ENCODE measurements at regions not wholly inside any gene's neighbourhood (a gene's known extent, or its start where the extent isn't known, plus 50 kb on each side); places are given as distances from the start of the nearest gene placed in this dataset.

DNA sequence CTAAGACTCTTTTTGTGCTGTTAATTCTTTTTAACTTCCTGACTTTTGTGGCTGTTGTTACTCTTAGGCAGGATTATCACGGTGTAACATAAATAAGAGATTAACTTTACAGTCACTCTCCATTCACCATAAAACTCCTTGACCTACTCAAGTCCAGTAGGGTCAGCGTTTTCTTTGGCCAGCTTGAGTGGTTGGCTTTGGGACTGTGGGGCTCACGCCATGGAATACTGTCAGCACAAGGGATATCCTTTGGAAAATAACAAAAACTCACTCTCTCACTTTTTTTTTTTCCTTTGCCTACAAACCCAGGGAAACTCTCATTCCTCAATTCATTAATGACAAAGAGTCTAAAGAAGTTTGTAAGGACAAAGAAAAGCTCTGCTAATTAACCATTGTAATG is 89.4 kb upstream of the TLL1 start:
- H3K27ac ChIP-seq: no peak overlapping the region
- no peaks in the 10 kb centered on the region for H3K4me1 ChIP-seq
- H3K36me3 ChIP-seq: no peaks in the 10 kb centered on the region
- TF ChIP-seq, protein P1, sequence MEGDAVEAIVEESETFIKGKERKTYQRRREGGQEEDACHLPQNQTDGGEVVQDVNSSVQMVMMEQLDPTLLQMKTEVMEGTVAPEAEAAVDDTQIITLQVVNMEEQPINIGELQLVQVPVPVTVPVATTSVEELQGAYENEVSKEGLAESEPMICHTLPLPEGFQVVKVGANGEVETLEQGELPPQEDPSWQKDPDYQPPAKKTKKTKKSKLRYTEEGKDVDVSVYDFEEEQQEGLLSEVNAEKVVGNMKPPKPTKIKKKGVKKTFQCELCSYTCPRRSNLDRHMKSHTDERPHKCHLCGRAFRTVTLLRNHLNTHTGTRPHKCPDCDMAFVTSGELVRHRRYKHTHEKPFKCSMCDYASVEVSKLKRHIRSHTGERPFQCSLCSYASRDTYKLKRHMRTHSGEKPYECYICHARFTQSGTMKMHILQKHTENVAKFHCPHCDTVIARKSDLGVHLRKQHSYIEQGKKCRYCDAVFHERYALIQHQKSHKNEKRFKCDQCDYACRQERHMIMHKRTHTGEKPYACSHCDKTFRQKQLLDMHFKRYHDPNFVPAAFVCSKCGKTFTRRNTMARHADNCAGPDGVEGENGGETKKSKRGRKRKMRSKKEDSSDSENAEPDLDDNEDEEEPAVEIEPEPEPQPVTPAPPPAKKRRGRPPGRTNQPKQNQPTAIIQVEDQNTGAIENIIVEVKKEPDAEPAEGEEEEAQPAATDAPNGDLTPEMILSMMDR (IDR thresholded peaks at IDR 0.05): no peak
- no peak for TF ChIP-seq POLR2A (IDR thresholded peaks at IDR 0.05)
- H3K4me3 ChIP-seq: no peak overlapping the region
- H3K27me3 ChIP-seq: no peaks in the 10 kb centered on the region
- no peak for DNase-seq
- no peaks in the 10 kb centered on the region for H3K9me3 ChIP-seq

DNA sequence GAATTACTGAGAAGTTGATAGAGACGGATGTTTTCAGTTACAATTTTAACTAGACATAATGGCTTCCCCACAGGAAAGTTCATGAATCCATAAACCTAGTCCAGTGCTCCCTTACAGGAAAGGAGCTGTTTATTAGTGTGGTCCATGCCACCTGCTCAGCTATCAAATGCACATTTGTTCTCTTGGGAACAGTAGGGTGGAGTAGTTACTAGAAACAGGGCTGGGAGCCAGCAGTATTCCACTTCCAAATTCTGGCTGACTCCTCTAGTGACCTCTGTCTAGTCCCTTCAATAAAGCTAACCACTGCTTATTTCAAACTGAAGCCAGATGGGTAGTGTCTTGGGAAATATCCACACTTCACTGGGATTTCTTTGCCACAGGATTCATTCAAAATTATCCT is 88.4 kb upstream of the TLL1 start:
- no peak overlapping the region for H3K27ac ChIP-seq
- no peak overlapping the region for H3K4me3 ChIP-seq
- no peaks in the 10 kb centered on the region for H3K4me1 ChIP-seq
- TF ChIP-seq, protein P1 (IDR thresholded peaks at IDR 0.05): no peak
- TF ChIP-seq POLR2A (IDR thresholded peaks at IDR 0.05): no peak
- no peaks in the 10 kb centered on the region for H3K27me3 ChIP-seq
- H3K9me3 ChIP-seq: no peaks in the 10 kb centered on the region
- H3K36me3 ChIP-seq: no peaks in the 10 kb centered on the region
- DNase-seq: no peak

DNA sequence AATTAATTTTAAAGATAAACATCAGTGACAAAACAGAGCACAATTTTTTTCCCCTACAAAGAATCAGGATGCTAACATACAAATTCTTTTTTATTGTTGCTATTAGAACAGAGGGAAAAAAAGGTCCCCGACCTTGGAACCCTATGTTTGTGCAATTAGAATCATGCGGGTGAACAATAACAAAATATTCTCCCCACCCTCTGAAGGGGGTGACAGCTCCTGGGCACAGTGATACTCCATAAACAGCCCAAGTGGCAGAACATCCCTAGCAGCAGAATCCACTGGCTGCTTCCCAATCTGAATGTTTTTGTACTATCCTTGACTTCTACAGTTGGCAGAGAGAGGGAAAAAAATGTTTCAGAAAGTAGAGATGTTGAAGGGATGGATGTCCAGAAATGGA is 87.7 kb upstream of the TLL1 start:
- Histone ChIP-seq H3K4me3 (no peak overlapping the region), H3K36me3 (no peaks in the 10 kb centered on the region), H3K27ac (no peak overlapping the region), H3K4me1 (no peaks in the 10 kb centered on the region), H3K27me3 (no peaks in the 10 kb centered on the region), H3K9me3 (no peaks in the 10 kb centered on the region)
- no peak for TF ChIP-seq POLR2A (IDR thresholded peaks at IDR 0.05)
- TF ChIP-seq, protein P1 (IDR thresholded peaks at IDR 0.05): no peak
- no peak for DNase-seq

DNA sequence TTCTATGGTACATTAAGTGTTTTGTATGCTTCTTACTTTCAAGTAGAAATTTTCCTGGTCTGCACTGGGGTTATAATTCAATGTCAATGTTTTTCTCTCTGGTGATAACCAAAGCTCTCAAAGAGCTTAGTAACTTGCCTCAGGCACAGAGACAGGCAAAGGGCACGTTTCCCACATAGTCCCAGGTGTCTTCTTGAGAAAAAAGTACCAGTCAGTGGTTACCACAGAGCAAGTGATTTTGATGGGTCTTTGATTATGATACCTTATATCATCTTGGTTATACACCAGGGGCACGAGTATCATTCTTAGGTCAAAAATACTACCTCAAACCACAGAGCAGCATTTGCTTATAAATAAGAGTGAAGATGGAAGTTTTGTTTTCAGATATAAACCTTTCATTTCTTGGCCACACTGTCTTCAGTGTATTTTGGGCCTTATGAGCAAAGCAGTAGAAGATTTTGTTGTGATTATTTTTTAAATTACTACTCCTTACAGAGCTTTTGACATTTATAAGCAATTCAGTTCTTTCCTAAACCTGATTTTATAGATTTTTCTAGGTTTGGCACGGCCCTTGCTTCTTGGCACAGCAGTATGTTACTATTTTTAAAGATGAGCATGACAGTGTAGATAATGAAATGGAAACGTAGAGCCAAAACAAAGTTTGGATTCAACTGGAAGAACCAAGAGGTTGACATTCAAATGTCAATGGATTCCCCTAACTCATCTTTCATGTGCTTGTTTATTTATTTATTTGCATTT is 85.3 kb upstream of the TLL1 start:
- H3K27ac ChIP-seq: no peak overlapping the region
- DNase-seq: no peak
- TF ChIP-seq POLR2A (IDR thresholded peaks at IDR 0.05): no peak
- TF ChIP-seq, protein P1 (IDR thresholded peaks at IDR 0.05): no peak

DNA sequence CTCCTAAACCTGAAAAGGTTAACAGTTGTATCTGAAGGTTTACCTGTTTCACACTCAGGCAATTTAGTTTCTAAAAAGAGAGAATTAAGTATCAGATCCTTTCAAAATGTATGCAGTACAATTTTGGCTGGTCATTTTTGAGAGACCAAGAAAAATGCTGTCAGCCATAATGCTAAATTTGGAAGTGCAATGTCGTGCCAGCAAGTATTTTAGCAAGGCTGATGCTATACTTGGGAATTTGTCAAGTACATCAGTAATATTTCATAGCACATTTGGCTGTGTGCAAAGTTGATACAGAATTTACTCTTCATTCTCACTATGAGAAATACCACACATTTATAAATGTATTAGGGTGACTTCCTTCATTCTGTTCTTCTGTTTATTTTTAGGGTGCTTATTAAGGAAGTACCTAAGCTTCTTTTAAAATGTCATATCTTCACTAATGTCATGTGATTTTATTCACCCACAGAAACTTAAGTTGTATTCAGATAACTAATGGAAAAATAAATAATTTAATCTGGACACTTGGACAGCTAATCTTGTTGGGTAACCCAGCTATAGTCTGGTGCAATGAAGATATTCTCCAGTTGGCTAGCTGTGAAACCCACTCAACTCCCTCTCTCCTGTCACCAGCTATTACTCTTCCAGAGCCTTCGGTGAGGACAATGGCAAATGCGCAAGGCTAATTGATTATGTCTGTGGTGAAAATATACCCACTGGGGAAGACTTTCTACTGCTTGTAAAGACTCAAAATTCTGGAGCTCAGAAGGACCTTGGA is 84.2 kb upstream of the TLL1 start:
- no peaks in the 10 kb centered on the region for H3K9me3 ChIP-seq
- TF ChIP-seq, protein P1 (IDR thresholded peaks at IDR 0.05): no peak
- no peak for TF ChIP-seq POLR2A (IDR thresholded peaks at IDR 0.05)
- H3K4me1 ChIP-seq: no peaks in the 10 kb centered on the region
- no peak overlapping the region for H3K4me3 ChIP-seq
- H3K27me3 ChIP-seq: no peaks in the 10 kb centered on the region
- H3K36me3 ChIP-seq: no peaks in the 10 kb centered on the region
- H3K27ac ChIP-seq: no peak overlapping the region
- DNase-seq: no peak

More for the DNA sequence above, 85.3 kb upstream of the TLL1 start:
- Histone ChIP-seq H3K4me1 (no peaks in the 10 kb centered on the region), H3K36me3 (no peaks in the 10 kb centered on the region), H3K4me3 (no peak overlapping the region), H3K27me3 (no peaks in the 10 kb centered on the region), H3K9me3 (no peaks in the 10 kb centered on the region)

Data from Peyer's patch (tissue), 4 donors.